Activated CD4-positive, alpha-beta T cell treated with anti-CD3 and anti-CD28 coated beads, Interleukin-2, Interleukin-4, amounts not matched to agents 100 ng/mL and 50 ng/mL, durations not matched to agents 16 hours and 8 hours (primary cell): ENCODE measurements at regions not wholly inside any gene's neighbourhood (a gene's known extent, or its start where the extent isn't known, plus 50 kb on each side); places are given as distances from the start of the nearest gene placed in this dataset.

Experiments used
- DNase-seq: peaks from one replicate; pipeline ENCODE4 v3.0.0-alpha.2; 2020; ENCODE audit warnings: low spot score

DNA sequence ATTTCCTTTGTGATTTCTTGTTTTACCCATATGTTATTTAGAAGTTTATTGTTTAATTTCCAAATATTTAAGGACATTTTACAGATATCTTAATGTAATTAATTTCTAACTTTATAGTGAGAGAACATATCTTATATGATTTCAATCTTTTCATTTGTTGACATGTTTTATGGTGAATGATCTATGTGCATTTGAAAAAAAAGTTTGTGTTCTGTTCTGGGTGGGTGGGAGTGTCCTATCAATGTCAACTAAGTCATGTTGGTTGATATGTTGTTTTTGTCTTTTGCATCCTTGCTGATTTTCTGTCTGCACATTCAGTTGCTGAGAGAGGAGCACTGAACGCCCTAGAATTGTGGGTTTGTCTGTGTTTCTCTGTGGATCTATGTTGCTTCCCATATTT is 50.3 kb upstream of the CBFA2T3 start:
- no peak for DNase-seq

DNA sequence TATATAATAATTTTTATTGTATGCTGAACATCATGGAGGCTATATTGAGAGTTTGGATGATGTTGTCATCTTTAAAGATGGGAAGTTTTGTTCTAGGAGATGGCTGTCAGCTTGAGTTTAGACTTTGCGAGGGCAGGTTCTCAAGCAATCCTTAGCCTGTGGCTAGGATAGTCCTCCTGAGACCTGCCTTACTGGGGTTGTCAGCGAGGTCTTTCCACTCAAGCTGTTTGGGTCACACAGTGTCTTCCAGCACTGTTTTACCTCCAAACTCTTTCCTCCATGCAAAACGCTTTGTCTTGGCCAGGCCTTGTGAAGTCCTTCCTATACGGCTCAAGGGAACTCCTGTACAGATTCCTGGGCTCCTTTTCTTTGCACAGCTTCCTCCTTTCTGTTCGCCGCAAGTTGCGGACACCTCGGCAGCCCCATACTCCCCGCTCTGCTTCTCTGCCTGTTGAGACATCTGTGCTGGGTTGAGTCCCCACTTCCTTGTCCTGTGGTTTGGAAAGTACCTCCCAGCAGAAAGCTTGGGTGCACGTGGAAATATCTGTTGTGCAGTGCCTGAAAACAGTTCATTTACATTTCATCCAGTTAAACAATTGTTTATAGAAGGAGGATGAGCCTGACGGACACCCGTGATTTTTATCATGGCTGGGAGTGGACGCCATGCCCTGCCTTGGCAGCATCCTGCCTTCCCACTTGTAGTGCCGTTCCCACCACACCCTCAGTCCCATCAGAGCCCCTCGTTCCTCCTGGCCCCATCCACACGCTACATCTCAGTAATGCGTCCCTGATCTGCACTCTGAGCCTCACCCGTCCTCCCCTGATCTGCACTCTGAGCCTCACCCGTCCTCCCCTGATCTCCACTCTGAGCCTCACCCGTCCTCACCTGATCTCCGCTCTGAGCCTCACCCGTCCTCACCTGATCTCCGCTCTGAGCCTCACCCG is 55.0 kb upstream of the CBFA2T3 start:
- peak; percentile 74 for DNase-seq

DNA sequence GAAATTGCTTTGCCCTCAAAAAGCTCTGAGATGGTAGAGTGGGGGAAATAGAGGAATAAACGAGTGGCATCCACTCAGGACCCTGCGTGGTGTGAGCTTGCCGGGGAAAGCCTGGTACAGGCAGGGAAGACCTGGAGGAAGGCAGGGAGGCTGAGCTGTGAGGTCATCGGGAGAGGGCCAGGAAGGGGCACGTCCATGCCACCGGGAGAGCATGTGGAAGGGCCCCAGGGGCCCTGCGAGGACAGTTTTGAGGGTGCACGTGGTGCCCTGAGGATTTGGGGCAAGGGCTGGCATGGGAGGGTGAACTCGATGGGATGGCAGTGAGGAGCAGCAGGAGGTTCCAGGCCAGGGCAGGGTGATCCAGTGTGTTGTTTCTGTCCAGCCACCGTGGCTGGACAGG is 56.3 kb upstream of the CBFA2T3 start:
- DNase-seq: no peak

DNA sequence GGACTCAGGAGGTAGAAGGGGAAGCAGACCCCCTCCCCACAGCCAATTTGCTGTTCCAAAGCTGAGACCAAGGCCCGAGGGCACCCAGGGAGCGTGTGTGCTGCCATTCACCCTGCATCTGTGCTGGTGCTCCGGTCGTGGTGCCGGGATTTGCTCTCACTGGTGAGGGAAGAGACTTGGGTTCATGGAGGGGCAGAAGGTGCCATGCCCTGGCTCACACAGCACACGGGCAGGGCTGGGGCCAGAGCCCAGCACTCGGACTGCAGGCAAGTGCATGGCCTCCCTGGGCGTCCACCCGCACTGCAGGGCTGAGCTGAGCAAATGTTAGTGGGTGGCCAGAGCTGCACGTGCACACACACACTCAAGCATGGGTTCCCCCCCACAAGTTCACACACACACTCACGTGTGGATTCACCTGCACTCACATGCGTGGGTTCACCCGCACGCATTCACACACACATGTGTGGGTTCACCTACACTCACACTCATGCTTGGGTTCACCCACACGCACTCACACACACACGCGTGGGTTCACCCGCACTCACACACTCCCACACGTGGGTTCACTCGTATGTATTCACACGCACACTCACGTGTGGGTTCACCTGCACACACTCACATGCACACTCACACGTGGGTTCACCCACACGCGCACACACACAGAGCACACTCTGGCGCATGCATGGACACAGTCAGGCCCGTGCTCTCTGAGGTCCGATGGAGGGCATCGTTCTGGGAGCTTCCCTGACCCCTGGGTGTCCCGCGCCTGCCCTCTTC is 57.0 kb upstream of the CBFA2T3 start:
- DNase-seq: no peak

DNA sequence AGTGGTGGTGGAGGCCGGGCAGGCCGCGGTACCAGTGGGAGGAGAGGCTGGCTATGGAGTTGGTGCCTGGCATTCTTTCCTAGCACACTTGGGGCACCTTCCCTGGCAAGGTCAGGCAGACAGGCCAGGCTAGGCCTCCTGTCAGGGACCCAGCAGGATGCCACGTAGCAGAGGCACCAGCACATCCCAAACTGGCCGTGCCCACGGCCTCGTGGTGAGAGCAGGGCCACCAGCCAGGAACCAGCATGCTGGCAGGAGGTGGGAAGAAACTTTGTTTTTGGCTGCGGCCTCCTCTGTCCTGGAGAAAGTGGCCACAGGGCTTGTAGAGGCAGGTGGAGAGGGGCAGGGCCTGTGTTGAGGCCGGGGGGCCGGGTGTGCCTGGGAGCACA is 57.6 kb upstream of the CBFA2T3 start:
- no peak for DNase-seq

DNA sequence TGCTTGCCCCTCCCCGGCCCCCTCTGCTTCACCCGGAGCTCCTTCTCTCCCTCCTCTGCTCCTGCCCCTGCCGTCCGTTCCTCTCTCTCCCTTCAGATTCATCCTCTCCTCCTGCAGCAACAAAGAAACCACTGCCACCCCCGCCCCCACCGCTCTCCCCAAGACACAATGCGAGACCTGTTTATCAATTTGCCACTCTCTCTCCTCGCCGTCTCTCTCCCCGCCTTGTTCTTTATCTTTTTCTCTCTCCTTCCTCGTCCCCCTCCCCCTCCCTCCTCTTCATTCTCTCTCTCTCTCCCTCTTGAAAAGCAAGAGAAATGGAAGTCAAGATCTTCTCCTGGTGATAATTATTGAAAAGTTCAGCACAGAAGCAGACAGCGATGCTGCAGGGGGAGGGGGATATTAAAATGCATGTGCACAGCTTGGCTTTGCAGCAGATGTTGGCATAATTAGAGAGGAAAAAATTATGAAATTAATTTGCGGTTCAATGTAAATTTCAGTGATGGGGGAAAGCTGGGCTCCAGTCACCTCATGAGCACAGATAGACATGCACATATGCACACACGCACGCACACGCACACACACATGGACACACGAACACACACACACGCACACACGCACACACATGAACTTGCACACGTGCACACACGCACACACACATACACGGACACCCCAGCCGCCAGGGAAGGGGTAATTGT is 58.1 kb upstream of the CBFA2T3 start:
- DNase-seq: no peak

DNA sequence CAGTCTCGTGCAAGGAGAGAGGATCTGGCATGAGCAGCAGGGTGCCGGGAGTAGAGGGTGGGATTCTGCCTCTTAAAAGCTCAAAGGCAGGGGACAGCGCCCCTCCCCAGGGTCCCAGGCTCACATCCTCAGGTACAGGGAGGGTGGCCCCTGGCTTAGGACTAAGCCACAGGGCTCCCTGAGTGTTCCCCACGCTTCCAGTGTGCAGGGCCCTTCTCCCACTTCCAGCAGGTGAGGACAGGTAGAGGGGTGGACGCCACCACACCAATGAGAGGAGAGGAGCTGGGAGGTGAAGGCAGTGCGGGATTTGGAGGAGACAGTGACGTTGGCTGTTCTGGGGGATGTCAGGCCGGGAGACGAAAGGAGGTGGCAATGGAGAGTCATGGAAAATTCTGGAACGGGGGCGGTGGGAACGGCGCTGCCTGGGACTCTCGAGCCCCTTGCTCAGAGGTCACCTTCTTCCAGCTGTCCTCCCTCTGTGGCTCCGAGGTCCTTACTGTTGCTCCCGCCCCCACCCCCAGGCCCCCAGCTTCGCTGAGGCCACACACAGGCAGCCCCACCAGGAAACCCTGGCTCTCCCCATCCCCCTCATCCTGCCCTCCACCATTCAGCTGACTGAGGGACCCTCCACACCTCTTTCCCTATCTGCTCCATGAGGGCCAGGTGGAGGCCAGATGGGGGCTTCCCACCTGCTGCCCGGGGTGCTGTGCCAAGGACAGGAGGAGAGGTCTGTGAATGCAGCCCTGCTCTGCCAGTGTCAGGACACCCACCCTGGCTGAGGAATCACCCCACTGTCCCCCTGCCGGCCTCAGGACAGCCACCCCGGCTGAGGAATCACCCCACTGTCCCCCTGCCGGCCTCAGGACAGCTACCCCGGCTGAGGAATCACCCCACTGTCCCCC is 57.7 kb upstream of the ACSF3 start:
- no peak for DNase-seq

DNA sequence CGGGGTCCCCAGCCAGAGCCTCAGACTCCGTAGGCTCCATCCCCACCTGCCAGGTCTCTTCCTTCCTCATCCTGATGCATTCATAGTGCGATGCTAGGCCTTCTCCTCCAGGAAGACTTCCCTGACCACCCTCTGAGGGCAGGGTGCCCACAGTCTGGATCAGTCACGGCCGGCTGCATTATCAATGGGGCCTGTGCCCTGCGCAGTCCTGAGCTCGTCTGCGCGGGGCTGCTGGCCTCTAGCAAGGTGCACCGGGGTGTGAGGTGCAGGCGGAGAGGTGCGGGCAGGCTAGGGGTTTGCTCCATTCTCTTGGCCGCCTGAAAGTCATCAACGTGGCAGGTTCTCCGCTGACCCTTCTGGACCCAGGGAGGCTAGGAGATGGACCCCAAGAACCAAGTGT is 56.9 kb upstream of the ACSF3 start:
- DNase-seq: no peak

DNA sequence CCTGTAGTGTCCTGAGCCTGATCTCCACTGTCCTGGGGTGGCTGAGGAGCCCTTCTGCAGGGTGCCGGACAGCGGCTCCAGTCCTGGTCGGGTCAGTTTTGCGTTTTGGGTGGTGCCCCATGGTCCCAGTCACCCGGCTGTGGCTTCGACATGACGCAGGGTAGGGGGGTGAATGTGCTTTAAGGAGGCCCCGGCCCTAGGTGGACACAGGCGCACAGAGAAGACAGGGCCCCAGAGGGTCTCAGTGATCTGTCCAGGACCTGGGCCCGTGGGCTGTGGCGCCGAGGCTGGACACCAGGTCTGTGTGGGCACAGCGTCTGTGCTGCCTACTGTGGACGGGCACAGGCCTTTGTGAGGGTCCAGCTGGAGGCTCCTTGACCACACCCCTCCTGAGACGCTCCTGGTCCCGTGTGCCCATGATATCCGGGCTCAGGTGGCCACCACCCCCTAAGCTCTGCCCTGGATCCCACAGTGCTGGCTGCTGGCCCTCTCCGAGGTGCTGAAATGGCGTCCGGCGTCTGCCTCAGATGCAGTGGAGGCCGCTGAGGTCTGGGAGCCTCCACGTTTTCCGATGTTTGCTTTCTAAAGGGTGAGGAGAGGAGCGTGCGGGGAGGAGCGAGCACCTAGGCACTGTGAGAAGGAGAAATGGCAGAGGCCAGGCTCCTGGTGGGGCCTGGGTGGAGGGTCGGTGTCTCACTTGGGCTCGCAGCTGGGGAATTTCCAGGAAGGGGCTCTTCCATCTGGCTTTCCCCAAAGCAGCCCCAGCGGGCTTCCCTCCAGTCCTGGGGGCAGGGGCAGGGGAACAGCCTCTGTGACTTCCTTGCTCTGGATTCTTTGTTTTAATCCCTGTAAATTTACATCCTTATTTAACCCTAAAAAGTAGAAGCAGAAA is 56.1 kb upstream of the ACSF3 start:
- DNase-seq: no peak

DNA sequence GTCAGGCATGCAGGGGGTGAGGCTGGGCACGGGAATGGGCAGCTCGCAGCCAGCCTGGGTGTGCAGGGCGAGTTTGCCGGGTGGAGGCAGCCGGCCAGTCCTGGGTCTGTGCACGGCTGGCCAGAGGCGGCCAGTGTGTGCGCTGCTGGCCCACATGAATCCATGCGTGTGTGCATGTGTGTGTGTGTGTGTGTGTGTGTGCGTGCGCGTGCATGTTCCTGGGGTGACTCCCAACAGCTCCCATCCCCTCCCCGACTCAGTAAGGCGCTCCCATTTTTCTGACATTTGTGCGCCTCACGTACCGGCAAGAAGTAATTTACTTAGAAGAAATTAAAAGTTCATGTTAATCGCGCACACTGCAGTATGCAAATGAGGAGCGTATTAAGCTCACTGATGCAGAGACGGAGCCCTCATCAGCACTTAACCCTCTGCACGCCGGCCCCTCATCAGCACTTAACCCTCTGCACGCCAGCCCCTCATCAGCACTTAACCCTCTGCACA is 55.4 kb upstream of the ACSF3 start:
- no peak for DNase-seq

DNA sequence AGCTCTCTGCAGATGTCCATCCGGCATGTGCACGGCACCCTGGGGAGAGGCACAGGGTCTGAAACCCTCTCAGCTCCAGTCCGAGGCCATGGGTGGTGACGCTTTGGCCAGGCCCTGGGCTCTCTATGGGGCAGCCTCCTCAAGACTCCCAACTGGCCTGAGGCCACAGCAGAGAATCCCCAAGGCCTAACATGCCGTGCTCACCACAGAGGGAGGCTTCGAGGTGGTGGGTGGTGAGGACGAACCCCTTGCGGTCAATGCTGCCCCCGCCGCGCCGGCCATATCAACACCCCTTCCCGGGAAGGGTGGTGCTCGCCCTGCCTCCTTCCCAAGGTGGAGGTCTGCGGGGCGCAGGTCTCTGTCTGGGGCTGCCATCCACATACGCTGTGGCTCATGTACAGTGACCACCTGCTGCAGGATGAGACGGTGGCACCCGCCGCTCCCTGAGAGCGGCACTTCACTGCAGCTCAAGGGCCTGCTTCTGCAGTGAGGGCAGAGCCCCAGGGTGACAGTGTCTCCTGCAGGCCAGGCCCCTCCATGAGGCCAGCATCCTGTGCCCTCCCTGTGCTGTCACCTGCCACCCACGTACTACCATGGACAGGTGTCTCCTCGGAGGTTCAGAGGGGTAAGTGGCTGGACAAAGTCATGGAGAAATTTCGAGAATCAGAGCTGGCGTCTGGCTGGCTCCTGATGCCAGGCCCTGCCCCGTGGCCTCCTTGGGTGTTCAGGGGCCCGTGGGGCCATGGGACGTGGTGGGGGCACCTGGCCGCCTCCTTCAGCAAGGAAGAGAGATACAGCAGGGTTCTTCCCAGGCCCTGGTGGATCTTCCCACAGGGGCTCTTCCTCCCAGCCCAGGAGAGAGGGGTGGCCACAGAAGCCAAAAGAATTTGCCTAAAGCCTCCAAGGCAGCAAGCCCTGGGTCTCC is 54.6 kb upstream of the ACSF3 start:
- no peak for DNase-seq

DNA sequence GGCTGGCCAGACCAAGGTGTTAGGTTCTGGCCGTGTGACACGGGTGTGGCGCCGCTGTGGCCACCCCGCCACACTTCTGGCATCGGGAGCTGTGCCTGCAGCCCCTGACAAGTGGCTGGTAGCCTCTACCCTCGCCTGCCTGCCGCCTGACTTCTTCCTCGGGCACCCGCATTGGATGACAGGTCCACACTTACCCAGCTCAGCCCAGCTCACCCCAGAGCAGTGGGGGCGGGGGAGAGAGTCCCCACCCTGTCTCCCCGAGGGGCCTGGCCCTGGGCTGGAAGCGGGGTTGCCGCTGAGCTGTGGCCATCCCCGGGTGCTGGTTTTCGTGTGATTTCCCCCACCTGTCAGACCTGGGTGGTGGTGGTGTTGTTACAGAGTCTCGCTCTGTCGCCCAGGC is 53.9 kb upstream of the ACSF3 start:
- DNase-seq: no peak

DNA sequence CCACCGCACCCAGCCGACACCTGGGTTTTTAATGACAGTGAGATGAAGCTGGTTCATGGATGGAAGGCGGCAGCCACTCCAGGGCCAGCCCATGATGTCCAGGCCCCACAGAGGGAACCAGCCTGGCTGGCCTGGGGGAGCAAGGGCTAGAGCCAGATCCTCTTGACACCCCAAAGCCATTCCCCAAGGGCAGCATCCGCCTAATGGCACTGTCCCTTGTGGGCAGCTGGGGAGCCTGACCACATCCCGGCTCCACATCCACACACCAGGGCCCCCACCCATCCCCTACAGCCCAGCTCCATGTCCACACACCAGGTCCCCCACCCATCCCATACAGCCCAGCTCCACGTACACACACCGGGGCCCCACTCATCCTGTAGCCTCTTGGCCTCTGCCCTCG is 53.3 kb upstream of the ACSF3 start:
- no peak for DNase-seq

DNA sequence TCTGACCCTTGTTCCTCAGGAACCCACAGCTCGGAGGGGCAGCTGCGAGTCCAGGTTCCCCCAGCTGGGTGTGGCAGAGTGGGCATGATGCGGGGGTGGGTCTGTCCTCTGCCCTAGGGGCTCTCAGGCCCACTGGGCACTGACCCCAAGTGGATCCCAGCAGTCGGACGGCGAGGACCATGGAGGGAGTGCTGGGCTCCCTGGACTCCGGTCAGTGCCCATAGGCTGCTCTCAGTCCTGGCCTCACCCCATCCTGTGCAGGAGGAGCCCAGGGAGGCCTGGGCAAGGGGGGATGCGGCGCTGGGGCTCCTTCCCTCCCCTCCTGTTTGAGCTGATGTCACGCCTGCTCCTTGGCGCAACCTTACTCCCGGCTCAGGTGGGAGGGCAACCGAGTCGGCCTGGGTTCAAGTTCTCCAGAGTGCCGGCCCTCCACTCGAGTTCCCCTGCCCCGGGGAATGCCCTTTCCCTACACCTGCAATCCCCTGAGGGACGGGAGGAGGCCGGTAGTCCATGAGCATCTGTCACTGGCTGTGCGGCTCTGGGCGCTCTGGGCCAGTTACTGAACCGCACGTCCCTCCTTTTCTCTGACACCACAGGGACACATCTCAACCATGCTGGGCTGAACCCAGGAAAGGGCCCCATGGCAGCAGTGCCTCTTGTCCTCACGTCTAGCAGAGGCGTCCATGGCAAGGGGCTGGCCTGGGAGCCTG is 52.6 kb upstream of the ACSF3 start:
- DNase-seq: no peak

DNA sequence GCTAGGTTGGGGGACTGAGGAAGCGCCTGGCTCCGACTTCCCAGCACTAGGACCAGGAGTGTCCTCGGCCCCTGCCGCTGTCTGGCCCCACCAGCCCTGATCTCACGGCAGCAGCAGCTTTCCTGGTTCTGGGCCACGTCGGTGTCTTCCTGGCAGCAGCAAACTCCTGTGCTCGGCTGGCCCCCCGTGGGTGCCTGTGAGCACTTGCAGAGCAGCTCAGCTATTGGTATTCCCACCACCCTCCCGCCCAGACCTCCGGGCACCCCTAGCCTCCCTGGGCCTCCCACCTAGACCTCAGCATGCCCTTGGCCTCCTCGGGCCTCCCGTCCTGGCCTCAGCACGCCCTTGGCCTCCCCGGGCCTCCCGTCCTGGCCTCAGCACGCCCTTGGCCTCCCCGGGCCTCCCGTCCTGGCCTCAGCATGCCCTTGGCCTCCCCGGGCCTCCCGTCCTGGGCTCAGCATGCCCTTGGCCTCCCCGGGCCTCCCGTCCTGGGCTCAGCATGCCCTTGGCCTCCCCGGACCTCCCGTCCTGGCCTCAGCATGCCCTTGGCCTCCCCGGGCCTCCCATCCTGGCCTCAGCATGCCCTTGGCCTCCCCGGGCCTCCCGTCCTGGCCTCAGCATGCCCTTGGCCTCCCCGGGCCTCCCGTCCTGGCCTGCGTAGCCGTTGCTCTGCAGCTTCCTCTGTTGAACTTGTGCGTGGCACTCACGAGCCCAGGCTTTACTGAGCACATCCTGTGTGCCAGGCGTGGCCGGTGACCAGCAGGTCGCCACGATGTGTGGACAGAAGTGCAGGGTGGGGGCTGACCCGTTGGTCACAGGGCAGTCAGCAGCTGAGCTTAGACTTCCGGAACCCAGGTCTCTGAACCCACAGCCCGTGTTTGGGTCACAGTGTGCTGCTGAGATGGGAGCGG is 51.8 kb upstream of the ACSF3 start:
- DNase-seq: no peak

DNA sequence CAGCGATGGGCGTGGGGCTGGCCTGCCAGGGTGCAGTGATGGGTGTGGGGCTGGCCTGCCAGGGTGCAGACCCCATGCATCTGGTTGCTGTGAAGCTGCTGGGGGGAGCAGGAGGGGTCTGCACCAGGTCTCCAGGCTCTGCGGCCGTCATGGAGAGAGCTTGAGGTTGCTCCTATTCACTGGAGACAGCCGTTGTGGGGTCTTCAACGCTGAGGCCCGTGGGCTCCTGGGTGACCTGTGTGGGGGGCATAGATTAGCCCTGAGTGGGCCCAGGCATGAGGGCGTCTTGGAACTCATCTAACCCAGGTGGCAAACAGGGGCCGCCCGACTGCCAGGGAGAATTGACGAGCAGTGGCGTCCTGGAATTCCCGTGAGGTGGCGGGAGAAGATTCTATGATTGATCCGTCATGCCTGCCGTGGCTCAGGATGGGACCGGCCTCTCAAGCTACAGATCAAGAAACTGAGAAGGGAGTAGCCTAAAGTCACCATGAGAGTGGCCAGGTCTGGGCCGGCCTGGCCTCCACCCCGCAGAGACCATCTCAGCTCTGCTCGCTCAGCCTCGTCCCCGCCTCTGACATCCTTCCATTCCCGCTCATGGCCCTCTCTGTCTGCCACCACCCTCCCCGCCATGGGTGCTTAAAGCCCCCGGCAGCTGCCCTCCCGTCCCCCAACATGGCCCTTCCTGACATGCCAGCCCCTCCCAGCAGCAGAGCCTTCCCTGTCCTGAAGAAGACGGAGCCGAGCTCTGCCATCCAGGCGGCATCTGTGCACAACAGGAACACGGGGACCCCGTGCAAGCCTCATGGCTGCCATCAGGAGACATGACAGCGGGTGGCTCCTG is 50.7 kb upstream of the ACSF3 start:
- no peak for DNase-seq
